NT2/D1 (cell line): ENCODE measurements at regions not wholly inside any gene's neighbourhood (a gene's known extent, or its start where the extent isn't known, plus 50 kb on each side); places are given as distances from the start of the nearest gene placed in this dataset.

Source experiments
- DNase-seq: peaks from one replicate; pipeline ENCODE4 v3.0.0-alpha.2; 2011; ENCODE audit warnings: low read depth, low spot score
- H3K27me3 ChIP-seq: 2 replicates; pipeline ENCODE4 v1.6.0; 2011; ENCODE audit warnings: mild to moderate bottlenecking; ENCODE audit not compliant: insufficient read length, insufficient read depth
- H3K36me3 ChIP-seq: 2 replicates; pipeline ENCODE4 v1.6.1; 2011; ENCODE audit warnings: mild to moderate bottlenecking, low read length, mixed read lengths; ENCODE audit not compliant: insufficient read depth, insufficient read length
- H3K4me1 ChIP-seq: 2 replicates; pipeline ENCODE4 v1.5.1; 2011; ENCODE audit not compliant: insufficient read depth, insufficient read length
- H3K4me3 ChIP-seq: 2 replicates; pipeline ENCODE4 v1.5.1; 2011; ENCODE audit warnings: low read depth; ENCODE audit not compliant: insufficient read length
- H3K9ac ChIP-seq: 2 replicates; pipeline ENCODE4 v1.6.0; 2011; ENCODE audit warnings: low read depth; ENCODE audit not compliant: insufficient read length
- H3K9me3 ChIP-seq: 2 replicates; pipeline ENCODE4 v1.5.1; 2011; ENCODE audit warnings: mild to moderate bottlenecking, low read length; ENCODE audit not compliant: insufficient read depth
- SUZ12 ChIP-seq: IDR thresholded peaks from 2 replicates; pipeline ENCODE4 v1.6.1; 2011; ENCODE audit not compliant: insufficient read length, insufficient read depth; ENCODE audit errors: extremely low read depth
- YY1 ChIP-seq: IDR thresholded peaks from 2 replicates; pipeline ENCODE4 v1.6.1; 2011; ENCODE audit not compliant: insufficient read length, insufficient read depth
- ZNF274 ChIP-seq: IDR thresholded peaks from 2 replicates; pipeline ENCODE4 v1.6.1; 2011; ENCODE audit warnings: mild to moderate bottlenecking, low read depth, low read length

DNA sequence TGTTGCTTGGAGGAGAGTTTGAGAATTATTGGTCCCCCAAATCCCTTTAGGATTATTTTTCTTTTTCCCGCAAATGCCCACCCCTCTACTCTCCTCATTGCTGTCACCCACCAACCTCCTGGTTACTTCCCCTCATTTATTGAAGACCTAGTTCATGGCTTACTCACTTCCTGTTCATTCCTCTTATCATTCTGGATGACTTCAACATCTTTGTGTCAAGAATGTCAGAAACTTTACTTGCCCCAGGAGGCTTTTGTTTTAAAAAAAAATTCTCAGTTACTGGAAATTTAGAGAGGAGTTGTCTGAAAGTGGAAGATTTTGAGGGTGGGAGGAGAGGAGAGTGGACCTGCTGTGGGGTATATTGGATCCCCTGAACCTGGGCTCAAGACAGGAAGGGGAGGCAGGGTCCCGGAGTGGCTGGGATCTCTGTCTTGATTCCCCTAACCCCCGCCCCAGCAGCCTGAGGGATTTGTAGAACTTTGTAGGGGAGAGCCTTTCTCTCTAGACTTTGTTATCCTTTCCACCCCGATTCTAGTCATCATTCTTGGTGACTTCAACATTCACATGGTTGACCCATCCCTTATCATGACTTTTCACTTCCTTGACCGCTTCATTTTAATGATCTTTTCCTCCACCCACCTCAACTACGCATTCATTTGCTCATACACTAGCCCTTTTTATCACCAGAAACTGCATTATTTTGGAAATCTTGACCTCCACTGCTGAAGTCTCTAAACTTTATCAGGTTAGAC is 69.9 kb upstream of the ESX1 start:
- no peaks in the 10 kb centered on the region for H3K27me3 ChIP-seq
- H3K36me3 ChIP-seq: no peaks in the 10 kb centered on the region
- no peak for DNase-seq
- no peak overlapping the region for H3K4me3 ChIP-seq
- no peaks in the 10 kb centered on the region for H3K4me1 ChIP-seq
- TF ChIP-seq YY1: no peak
- no peak overlapping the region for H3K9ac ChIP-seq
- H3K9me3 ChIP-seq: no peaks in the 10 kb centered on the region

DNA sequence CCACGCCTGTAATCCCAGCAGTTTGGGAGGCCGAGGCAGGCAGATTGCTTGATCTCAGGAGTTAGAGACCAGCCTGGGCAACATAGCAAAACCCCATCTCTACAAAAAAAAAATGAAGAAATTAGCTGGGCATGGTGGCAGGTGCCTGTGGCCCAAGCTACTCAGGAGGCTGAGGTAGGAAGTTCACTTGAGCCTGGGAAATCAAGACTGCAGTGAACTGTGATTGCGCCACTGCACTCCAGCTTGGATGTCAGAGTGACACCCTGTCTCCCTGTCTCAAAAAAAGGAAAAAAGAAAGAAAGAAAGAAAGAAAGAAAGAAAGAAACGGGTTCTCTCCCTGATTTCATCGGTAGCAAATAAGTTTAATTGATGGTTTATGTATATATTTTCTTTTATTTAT is 64.6 kb upstream of the ESX1 start:
- no peaks in the 10 kb centered on the region for H3K4me1 ChIP-seq
- H3K27me3 ChIP-seq: no peaks in the 10 kb centered on the region
- TF ChIP-seq YY1 (no peak), SUZ12 (no peak), ZNF274 (no peak)
- H3K4me3 ChIP-seq: no peak overlapping the region
- no peaks in the 10 kb centered on the region for H3K36me3 ChIP-seq
- no peak overlapping the region for H3K9ac ChIP-seq
- no peaks in the 10 kb centered on the region for H3K9me3 ChIP-seq
- DNase-seq: no peak

- Histone ChIP-seq H3K36me3 (no peaks in the 10 kb centered on the region), H3K27me3 (no peaks in the 10 kb centered on the region), H3K4me3 (no peak overlapping the region), H3K4me1 (no peaks in the 10 kb centered on the region), H3K9me3 (no peaks in the 10 kb centered on the region), H3K9ac (no peak overlapping the region)
- TF ChIP-seq ZNF274: no peak
- no peak for TF ChIP-seq YY1
- no peak for TF ChIP-seq SUZ12
- peak; percentile 28 for DNase-seq
Observed at GRCh38 chrX:104318330-104319009, 63.7 kb upstream of the ESX1 start.

GRCh38 chrX:104316739-104317138 is 62.0 kb upstream of the ESX1 start:
- TF ChIP-seq ZNF274 (no peak), SUZ12 (no peak), YY1 (no peak)
- no peaks in the 10 kb centered on the region for H3K36me3 ChIP-seq
- no peak overlapping the region for H3K9ac ChIP-seq
- no peak for DNase-seq
- H3K9me3 ChIP-seq: no peaks in the 10 kb centered on the region
- no peak overlapping the region for H3K4me3 ChIP-seq
- H3K27me3 ChIP-seq: no peaks in the 10 kb centered on the region
- no peaks in the 10 kb centered on the region for H3K4me1 ChIP-seq

- no peak for TF ChIP-seq SUZ12
- TF ChIP-seq YY1: no peak
- no peak for TF ChIP-seq ZNF274
- no peaks in the 10 kb centered on the region for H3K36me3 ChIP-seq
- H3K9ac ChIP-seq: no peak overlapping the region
- no peak for DNase-seq
- no peaks in the 10 kb centered on the region for H3K27me3 ChIP-seq
- no peaks in the 10 kb centered on the region for H3K4me1 ChIP-seq
- H3K9me3 ChIP-seq: no peaks in the 10 kb centered on the region
- no peak overlapping the region for H3K4me3 ChIP-seq
Observed at GRCh38 chrX:104315555-104315954, 60.8 kb upstream of the ESX1 start.

DNA sequence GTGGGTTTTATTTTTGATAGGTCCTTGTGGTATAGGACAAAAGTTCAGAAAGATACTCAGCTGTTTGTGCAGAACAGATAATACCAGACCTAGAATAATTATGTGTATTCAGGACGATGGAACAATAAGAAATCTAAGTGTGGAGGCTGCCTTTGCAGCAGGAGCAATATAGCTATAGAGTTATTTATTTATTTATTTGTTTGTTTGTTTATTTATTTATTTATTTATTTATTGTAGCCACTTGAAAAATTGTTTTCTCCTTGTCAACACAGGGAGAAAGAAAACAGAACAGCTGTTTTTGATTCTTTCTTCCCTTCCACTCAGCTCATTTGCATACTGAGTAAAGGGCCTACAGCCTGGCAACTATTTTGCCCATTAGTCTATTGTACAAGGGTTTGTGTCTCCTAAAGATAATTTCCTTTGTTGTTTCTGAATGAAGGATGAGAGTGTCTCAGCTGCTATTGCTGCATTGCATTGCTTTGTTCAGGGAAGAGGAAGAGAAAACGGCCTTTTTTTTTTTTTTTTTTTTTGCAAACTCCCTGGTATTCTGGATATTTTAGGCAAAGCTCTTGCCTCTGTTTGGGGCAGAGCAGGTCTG is 56.0 kb upstream of the ESX1 start:
- Histone ChIP-seq H3K9me3 (no peaks in the 10 kb centered on the region), H3K27me3 (no peaks in the 10 kb centered on the region), H3K4me3 (no peak overlapping the region), H3K4me1 (no peaks in the 10 kb centered on the region), H3K36me3 (no peaks in the 10 kb centered on the region), H3K9ac (no peak overlapping the region)
- no peak for TF ChIP-seq SUZ12
- TF ChIP-seq ZNF274: no peak
- TF ChIP-seq YY1: no peak
- DNase-seq: no peak

DNA sequence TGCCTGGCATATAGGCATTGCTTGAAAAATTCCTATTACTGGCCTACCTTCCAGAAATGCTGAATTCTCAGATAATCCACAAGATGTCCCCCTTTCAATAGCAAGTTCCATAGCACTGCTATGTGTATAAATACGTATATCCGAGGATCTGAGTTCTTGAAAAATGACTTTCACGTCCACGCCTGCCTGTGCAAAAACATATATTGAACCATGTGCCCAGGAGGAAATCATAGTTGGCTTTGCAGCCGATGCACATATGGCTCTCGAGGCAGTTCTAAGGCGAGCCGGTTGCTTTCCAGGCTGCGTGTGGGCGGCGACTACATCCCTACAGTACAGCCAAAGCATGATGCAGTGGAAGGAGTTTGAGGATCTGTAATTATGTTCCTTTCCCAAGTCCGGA is 55.4 kb upstream of the ESX1 start:
- H3K27me3 ChIP-seq: no peaks in the 10 kb centered on the region
- no peak for DNase-seq
- no peak overlapping the region for H3K9ac ChIP-seq
- H3K4me3 ChIP-seq: no peak overlapping the region
- no peaks in the 10 kb centered on the region for H3K4me1 ChIP-seq
- no peaks in the 10 kb centered on the region for H3K36me3 ChIP-seq
- TF ChIP-seq SUZ12: no peak
- TF ChIP-seq ZNF274: no peak
- no peak for TF ChIP-seq YY1
- no peaks in the 10 kb centered on the region for H3K9me3 ChIP-seq
